GM23338 (cell line): ENCODE measurements at regions not wholly inside any gene's neighbourhood (a gene's known extent, or its start where the extent isn't known, plus 50 kb on each side); places are given as distances from the start of the nearest gene placed in this dataset.

Experiments used
- ATAC-seq: fragments of 200-7000 bp; cut with Tn5 transposase; 3 replicates; pipeline ENCODE4 v1.9.1; 2020
- DNase-seq: peaks from one replicate; pipeline ENCODE4 v3.0.0-alpha.2; 2015; ENCODE audit warnings: low spot score
- H2AFZ ChIP-seq: fragments of 200-600 bp; sonication (generic); 2 replicates; pipeline ENCODE4 v1.8.0; 2016; ENCODE audit warnings: antibody characterized with exemption, mild to moderate bottlenecking, moderate library complexity
- H3F3A ChIP-seq: fragments of 200-600 bp; sonication (generic); replicated peaks from 2 replicates; pipeline ENCODE4 v1.8.0; 2017; ENCODE audit warnings: antibody characterized with exemption, mixed run types, low read depth
- H3K27ac ChIP-seq: fragments of 200-600 bp; sonication (generic); 2 replicates; pipeline ENCODE4 v1.6.1; 2016; ENCODE audit warnings: low read depth
- H3K27me3 ChIP-seq: fragments of 200-600 bp; sonication (generic); 2 replicates; pipeline ENCODE4 v1.8.0; 2016; ENCODE audit warnings: mild to moderate bottlenecking, mixed run types, moderate library complexity; ENCODE audit not compliant: insufficient read depth
- H3K36me3 ChIP-seq: fragments of 200-600 bp; sonication (generic); 2 replicates; pipeline ENCODE4 v1.8.0; 2016; ENCODE audit warnings: mild to moderate bottlenecking; ENCODE audit not compliant: insufficient read depth
- H3K4me1 ChIP-seq: fragments of 200-600 bp; sonication (generic); 2 replicates; pipeline ENCODE4 v1.8.0; 2016; ENCODE audit warnings: mild to moderate bottlenecking, moderate library complexity; ENCODE audit not compliant: insufficient read depth
- H3K4me2 ChIP-seq: fragments of 200-600 bp; sonication (generic); 2 replicates; pipeline ENCODE4 v1.7.1; 2017; ENCODE audit warnings: mixed run types
- H3K4me3 ChIP-seq: fragments of 200-600 bp; sonication (generic); 2 replicates; pipeline ENCODE4 v1.6.1; 2016; ENCODE audit warnings: mixed run types
- H3K79me2 ChIP-seq: fragments of 200-600 bp; sonication (generic); replicated peaks from 2 replicates; pipeline ENCODE4 v1.8.0; 2017; ENCODE audit warnings: mild to moderate bottlenecking; ENCODE audit not compliant: insufficient read depth
- H3K9me2 ChIP-seq: fragments of 200-600 bp; sonication (generic); 2 replicates; pipeline ENCODE4 v1.8.0; 2017; ENCODE audit not compliant: insufficient read depth
- H4K20me1 ChIP-seq: fragments of 200-600 bp; sonication (generic); replicated peaks from 2 replicates; pipeline ENCODE4 v1.8.0; 2017; ENCODE audit warnings: mild to moderate bottlenecking; ENCODE audit not compliant: insufficient read depth
- H3K27ac Mint-ChIP-seq: 2 replicates; pipeline ENCODE4 v1.8.0; 2020; ENCODE audit warnings: inconsistent platforms, mild to moderate bottlenecking, moderate library complexity, mixed read lengths
- H3K27me3 Mint-ChIP-seq: 3 replicates; pipeline ENCODE4 v1.8.0; 2022; ENCODE audit warnings: low read depth, mild to moderate bottlenecking, moderate library complexity, mixed read lengths, inconsistent platforms; ENCODE audit not compliant: insufficient read depth, poor library complexity
- H3K36me3 Mint-ChIP-seq: 3 replicates; pipeline ENCODE4 v1.8.0; 2021; ENCODE audit warnings: low read depth, mild to moderate bottlenecking, inconsistent platforms, moderate library complexity, mixed read lengths
- H3K4me1 Mint-ChIP-seq: 3 replicates; pipeline ENCODE4 v1.8.0; 2020; ENCODE audit warnings: mild to moderate bottlenecking, inconsistent platforms, mixed read lengths
- H3K4me3 Mint-ChIP-seq: 3 replicates; pipeline ENCODE4 v1.8.0; 2021; ENCODE audit warnings: moderate library complexity, mild to moderate bottlenecking, inconsistent platforms, mixed read lengths
- H3K9me3 Mint-ChIP-seq: 3 replicates; pipeline ENCODE4 v1.8.0; 2020; ENCODE audit warnings: moderate library complexity, mild to moderate bottlenecking, inconsistent platforms, mixed read lengths
- CREB1 ChIP-seq: fragments of 250-450 bp; sonication (Bioruptor Pico); IDR thresholded peaks from 2 replicates; pipeline ENCODE4 v1.5.0; 2020; ENCODE audit warnings: low read depth, mild to moderate bottlenecking, moderate library complexity
- EZH2 ChIP-seq: fragments of 200-600 bp; sonication (generic); IDR thresholded peaks from one replicate; pipeline ENCODE4 v1.8.0; 2017; ENCODE audit warnings: antibody characterized with exemption, mild to moderate bottlenecking, low read depth; ENCODE audit not compliant: unreplicated experiment
- EZH2phosphoT487 ChIP-seq: fragments of 200-600 bp; sonication (generic); IDR thresholded peaks from one replicate; pipeline ENCODE4 v1.8.1; 2018; ENCODE audit warnings: antibody characterized with exemption; ENCODE audit not compliant: unreplicated experiment
- JUNB ChIP-seq: IDR thresholded peaks from one replicate; pipeline ENCODE4 v1.6.1; 2016; ENCODE audit warnings: antibody characterized with exemption; ENCODE audit not compliant: unreplicated experiment
- NANOG ChIP-seq: IDR thresholded peaks from 2 replicates; pipeline ENCODE4 v1.6.1; 2016; ENCODE audit warnings: antibody characterized with exemption, borderline replicate concordance
- POLR2AphosphoS5 ChIP-seq: IDR thresholded peaks from 2 replicates; pipeline ENCODE4 v1.6.1; 2016; ENCODE audit warnings: antibody characterized with exemption, low read depth
- REST ChIP-seq: IDR thresholded peaks from one replicate; pipeline ENCODE4 v1.6.1; 2018; ENCODE audit warnings: antibody characterized with exemption; ENCODE audit not compliant: unreplicated experiment
- STAT1 ChIP-seq: IDR thresholded peaks from one replicate; pipeline ENCODE4 v1.6.1; 2016; ENCODE audit warnings: antibody characterized with exemption; ENCODE audit not compliant: unreplicated experiment
- ZNF114 ChIP-seq: fragments of 250-450 bp; sonication (Bioruptor Pico); IDR thresholded peaks from 2 replicates; pipeline ENCODE4 v1.5.0; 2020; ENCODE audit warnings: mild to moderate bottlenecking, moderate library complexity
- ZNF331 ChIP-seq: fragments of 250-450 bp; sonication (Bioruptor Pico); IDR thresholded peaks from 2 replicates; pipeline ENCODE4 v1.5.0; 2020; ENCODE audit warnings: low read depth, mild to moderate bottlenecking, moderate library complexity
- ZNF462 ChIP-seq: fragments of 250-450 bp; sonication (Bioruptor Pico); IDR thresholded peaks from 2 replicates; pipeline ENCODE4 v1.5.0; 2020; ENCODE audit warnings: mild to moderate bottlenecking, moderate library complexity
- TF ChIP-seq, protein P1 (sequence below): IDR thresholded peaks from 2 replicates; pipeline ENCODE4 v1.6.1; 2016; ENCODE audit warnings: antibody characterized with exemption

GRCh38 chr6:141288947-141289346 is 843.8 kb upstream of the GJE1 start:
- H3K79me2 ChIP-seq, result no peaks in the 10 kb centered on the region

GRCh38 chr6:141282263-141282662 is 850.5 kb upstream of the GJE1 start:
- Histone ChIP-seq H3K79me2 (no peaks in the 10 kb centered on the region), H3K36me3 (no peaks in the 10 kb centered on the region), H3F3A (no peaks in the 10 kb centered on the region), H3K4me3 (no peak overlapping the region), H3K27me3 (no peaks in the 10 kb centered on the region), H3K27ac (no peak overlapping the region; the same call in 1 of the 2 replicates), H4K20me1 (no peaks in the 10 kb centered on the region), H3K4me2 (no peak overlapping the region), H3K9me2 (no peaks in the 10 kb centered on the region), H3K4me1 (peaks cover 16% of the 10 kb centered on the region), H2AFZ (no peak overlapping the region)
- no peak overlapping the region for H3K4me3 Mint-ChIP-seq
- no peaks in the 10 kb centered on the region; the same call in 1 of the 3 replicates for H3K36me3 Mint-ChIP-seq
- peaks cover 2% of the 10 kb centered on the region; the same call in 2 of the 3 replicates for H3K9me3 Mint-ChIP-seq
- H3K27me3 Mint-ChIP-seq, result peaks cover under 1% of the 10 kb centered on the region
- ATAC-seq, result peak; percentile 61
- H3K27ac Mint-ChIP-seq, result no peak overlapping the region
- H3K4me1 Mint-ChIP-seq, result peaks cover 13% of the 10 kb centered on the region
- DNase-seq, result peak; percentile 21
- no peak for TF ChIP-seq ZNF114
- no peak for TF ChIP-seq EZH2
- TF ChIP-seq POLR2AphosphoS5, result no peak
- no peak for TF ChIP-seq EZH2phosphoT487
- TF ChIP-seq ZNF331 (CRISPR knock-in tag), result no peak
- no peak for TF ChIP-seq JUNB
- no peak for TF ChIP-seq REST
- TF ChIP-seq NANOG, result no peak
- no peak for TF ChIP-seq STAT1
- TF ChIP-seq, protein P1, sequence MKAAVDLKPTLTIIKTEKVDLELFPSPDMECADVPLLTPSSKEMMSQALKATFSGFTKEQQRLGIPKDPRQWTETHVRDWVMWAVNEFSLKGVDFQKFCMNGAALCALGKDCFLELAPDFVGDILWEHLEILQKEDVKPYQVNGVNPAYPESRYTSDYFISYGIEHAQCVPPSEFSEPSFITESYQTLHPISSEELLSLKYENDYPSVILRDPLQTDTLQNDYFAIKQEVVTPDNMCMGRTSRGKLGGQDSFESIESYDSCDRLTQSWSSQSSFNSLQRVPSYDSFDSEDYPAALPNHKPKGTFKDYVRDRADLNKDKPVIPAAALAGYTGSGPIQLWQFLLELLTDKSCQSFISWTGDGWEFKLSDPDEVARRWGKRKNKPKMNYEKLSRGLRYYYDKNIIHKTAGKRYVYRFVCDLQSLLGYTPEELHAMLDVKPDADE, result no peak
- no peak for TF ChIP-seq CREB1 (CRISPR knock-in tag)
- no peak for TF ChIP-seq ZNF462

More at GRCh38 chr6:141288947-141289346, 843.8 kb upstream of the GJE1 start:
- TF ChIP-seq NANOG (no peak), CREB1 (CRISPR knock-in tag) (no peak)
- no peak overlapping the region for H2AFZ ChIP-seq
- peaks cover 5% of the 10 kb centered on the region for H3K27me3 Mint-ChIP-seq
- H3K4me3 ChIP-seq, result no peak overlapping the region
- no peak overlapping the region for H3K4me3 Mint-ChIP-seq
- no peak overlapping the region for H3K27ac Mint-ChIP-seq
- no peaks in the 10 kb centered on the region for H3K27me3 ChIP-seq
- H4K20me1 ChIP-seq, result no peaks in the 10 kb centered on the region
- H3K27ac ChIP-seq, result no peak overlapping the region
- peaks cover 13% of the 10 kb centered on the region for H3K9me3 Mint-ChIP-seq
- ATAC-seq (no peak), DNase-seq (no peak)
- no peaks in the 10 kb centered on the region; the same call in 2 of the 3 replicates for H3K4me1 Mint-ChIP-seq
- H3K4me2 ChIP-seq, result no peak overlapping the region
- H3K9me2 ChIP-seq, result no peaks in the 10 kb centered on the region
- peaks cover 8% of the 10 kb centered on the region; the same call in 2 of the 3 replicates for H3K36me3 Mint-ChIP-seq
- no peaks in the 10 kb centered on the region for H3K36me3 ChIP-seq
- no peaks in the 10 kb centered on the region for H3K4me1 ChIP-seq
- no peaks in the 10 kb centered on the region for H3F3A ChIP-seq
